Hematopoietic multipotent progenitor cell treated with erythropoietin and hydrocortisone succinate and interleukin-3 and kit ligand, for 4 days (in vitro differentiated cells): ENCODE measurements at regions not wholly inside any gene's neighbourhood (a gene's known extent, or its start where the extent isn't known, plus 50 kb on each side); places are given as distances from the start of the nearest gene placed in this dataset.
"Not testable (repeated sequence)": the region's sequence is repeated elsewhere in the genome, so short reads cannot be mapped to it uniquely, and the experiment has no call there.

Experiments
- DNase-seq: peaks from one replicate; pipeline ENCODE4 v3.0.0-alpha.2; 2015

GRCh38 chr10:9339716-9340115, 1285.2 kb downstream of the GATA3 start:
- DNase-seq = peak; percentile 91

GRCh38 chr10:9342885-9343570, 1288.5 kb downstream of the GATA3 start:
- peak; percentile 84 for DNase-seq

- not testable (repeated sequence) for DNase-seq
Measured at GRCh38 chr10:9347933-9348332, 1293.4 kb downstream of the GATA3 start.

GRCh38 chr10:9357471-9357870, 1303.0 kb downstream of the GATA3 start:
- no peak for DNase-seq

GRCh38 chr10:9362721-9363120, 1308.2 kb downstream of the GATA3 start:
- peak; percentile 8 for DNase-seq

- DNase-seq = no peak
Measured at GRCh38 chr10:9379183-9379582, 1324.7 kb downstream of the GATA3 start.

GRCh38 chr10:9381733-9382532, 1327.4 kb downstream of the GATA3 start:
- no peak for DNase-seq

- DNase-seq = no peak
Measured at GRCh38 chr10:9382533-9382866, 1328.0 kb downstream of the GATA3 start.

- DNase-seq = no peak
Measured at GRCh38 chr10:9390516-9390915, 1336.0 kb downstream of the GATA3 start.

GRCh38 chr10:9399275-9399983, 1344.9 kb downstream of the GATA3 start:
- DNase-seq = no peak

GRCh38 chr10:9402067-9402466, 1347.6 kb downstream of the GATA3 start:
- not testable (repeated sequence) for DNase-seq

- DNase-seq = not testable (repeated sequence)
Measured at GRCh38 chr10:9402507-9403195, 1348.2 kb downstream of the GATA3 start.

GRCh38 chr10:9407201-9407600, 1352.7 kb downstream of the GATA3 start:
- DNase-seq = not testable (repeated sequence)

- no peak for DNase-seq
Measured at GRCh38 chr10:9416331-9416730, 1361.8 kb downstream of the GATA3 start.

GRCh38 chr10:9419757-9420156, 1365.3 kb downstream of the GATA3 start:
- no peak for DNase-seq

GRCh38 chr10:9427209-9427608, 1372.7 kb downstream of the GATA3 start:
- peak; percentile 4 for DNase-seq

- DNase-seq = no peak
Measured at GRCh38 chr10:9437131-9437530, 1382.6 kb downstream of the GATA3 start.

- DNase-seq = no peak
Measured at GRCh38 chr10:9443758-9444157, 1389.3 kb downstream of the GATA3 start.

GRCh38 chr10:9449530-9449929, 1395.0 kb downstream of the GATA3 start:
- no peak for DNase-seq

- DNase-seq = no peak
Measured at GRCh38 chr10:9450801-9451200, 1396.3 kb downstream of the GATA3 start.

GRCh38 chr10:9451211-9451773, 1396.8 kb downstream of the GATA3 start:
- no peak for DNase-seq

- DNase-seq = no peak
Measured at GRCh38 chr10:9452056-9452455, 1397.6 kb downstream of the GATA3 start.

GRCh38 chr10:9453871-9454270, 1399.4 kb downstream of the GATA3 start:
- DNase-seq = peak; percentile 4
